ENCODE measurements at regions not wholly inside any gene's neighbourhood (a gene's known extent, or its start where the extent isn't known, plus 50 kb on each side); places are given as distances from the start of the nearest gene placed in this dataset.

DNA sequence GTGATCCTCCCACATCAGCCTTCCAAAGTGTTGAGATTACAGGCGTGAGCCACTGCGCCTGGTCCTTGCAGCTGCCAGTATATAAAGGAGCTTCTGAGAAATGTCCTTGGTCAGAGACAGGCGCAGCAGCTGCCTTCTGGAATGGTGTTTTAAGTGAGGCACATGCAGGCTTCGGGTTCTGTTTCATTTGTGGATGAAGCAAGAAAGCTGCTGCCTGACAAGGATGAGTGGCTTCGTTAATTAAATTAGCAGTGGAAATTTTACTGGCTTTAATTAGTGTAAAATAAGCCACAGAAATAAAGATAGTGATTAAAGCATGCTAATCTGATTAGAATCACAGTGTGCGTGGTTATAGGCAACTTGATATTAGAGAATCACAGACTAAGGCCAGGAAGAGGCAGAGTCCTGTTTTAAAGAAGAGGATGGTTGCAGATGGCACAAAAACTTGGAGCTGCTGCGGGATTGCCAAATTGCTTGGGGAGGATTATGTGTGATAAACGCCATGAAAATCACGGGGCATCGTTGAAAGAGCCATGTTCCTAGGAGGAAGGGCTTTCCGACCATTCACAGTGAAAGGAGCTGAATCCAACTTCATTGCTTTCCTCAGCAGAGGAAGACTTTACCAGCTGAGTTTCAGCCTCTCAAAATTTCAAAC, 348.4 kb upstream of the FAT1 start:
- TF ChIP-seq, protein P1, sequence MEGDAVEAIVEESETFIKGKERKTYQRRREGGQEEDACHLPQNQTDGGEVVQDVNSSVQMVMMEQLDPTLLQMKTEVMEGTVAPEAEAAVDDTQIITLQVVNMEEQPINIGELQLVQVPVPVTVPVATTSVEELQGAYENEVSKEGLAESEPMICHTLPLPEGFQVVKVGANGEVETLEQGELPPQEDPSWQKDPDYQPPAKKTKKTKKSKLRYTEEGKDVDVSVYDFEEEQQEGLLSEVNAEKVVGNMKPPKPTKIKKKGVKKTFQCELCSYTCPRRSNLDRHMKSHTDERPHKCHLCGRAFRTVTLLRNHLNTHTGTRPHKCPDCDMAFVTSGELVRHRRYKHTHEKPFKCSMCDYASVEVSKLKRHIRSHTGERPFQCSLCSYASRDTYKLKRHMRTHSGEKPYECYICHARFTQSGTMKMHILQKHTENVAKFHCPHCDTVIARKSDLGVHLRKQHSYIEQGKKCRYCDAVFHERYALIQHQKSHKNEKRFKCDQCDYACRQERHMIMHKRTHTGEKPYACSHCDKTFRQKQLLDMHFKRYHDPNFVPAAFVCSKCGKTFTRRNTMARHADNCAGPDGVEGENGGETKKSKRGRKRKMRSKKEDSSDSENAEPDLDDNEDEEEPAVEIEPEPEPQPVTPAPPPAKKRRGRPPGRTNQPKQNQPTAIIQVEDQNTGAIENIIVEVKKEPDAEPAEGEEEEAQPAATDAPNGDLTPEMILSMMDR (conservative IDR thresholded peaks at IDR 0.05; ENCODE audit: low read depth, low read length): no peak
- TF ChIP-seq EZH2 (IDR thresholded peaks at IDR 0.05; ENCODE audit: borderline replicate concordance, low read depth, low read length, poor library complexity, severe bottlenecking): no peak
- H3K36me3 ChIP-seq (ENCODE audit: insufficient read depth, low read length, poor library complexity, severe bottlenecking): no peaks in the 10 kb centered on the region
- ChIA-PET POLR2A (ENCODE audit: low non-redundant PET) (interaction anchor here (0.6 kb wide), 1 partner anchor 41 kb away, joined by 3 read pairs; no protein-coding TSS in a partner anchor), CTCF (no interaction called here)
- no peaks in the 10 kb centered on the region for H3K4me1 ChIP-seq (ENCODE audit: insufficient read depth, low read length, poor library complexity, severe bottlenecking)
- DNase-seq (ENCODE audit: low spot score): peak; percentile 6
- peaks cover 85% of the 10 kb centered on the region for H3K27me3 ChIP-seq (replicated peaks; ENCODE audit: insufficient read depth, low read depth, low read length, poor library complexity)
- H3K9me3 ChIP-seq (ENCODE audit: low read depth, low read length, poor library complexity, severe bottlenecking): no peaks in the 10 kb centered on the region
- intact Hi-C loops (cut with micrococcal nuclease; ENCODE audit: unreplicated experiment): no loop called here
- no TSS peak for BruUV-seq (replicated peaks)
- no peak overlapping the region for H3K27ac ChIP-seq (ENCODE audit: low read depth, low read length, poor library complexity, severe bottlenecking)
- no peak overlapping the region for H3K4me3 ChIP-seq (ENCODE audit: low read depth, low read length, poor library complexity, severe bottlenecking)

DNA sequence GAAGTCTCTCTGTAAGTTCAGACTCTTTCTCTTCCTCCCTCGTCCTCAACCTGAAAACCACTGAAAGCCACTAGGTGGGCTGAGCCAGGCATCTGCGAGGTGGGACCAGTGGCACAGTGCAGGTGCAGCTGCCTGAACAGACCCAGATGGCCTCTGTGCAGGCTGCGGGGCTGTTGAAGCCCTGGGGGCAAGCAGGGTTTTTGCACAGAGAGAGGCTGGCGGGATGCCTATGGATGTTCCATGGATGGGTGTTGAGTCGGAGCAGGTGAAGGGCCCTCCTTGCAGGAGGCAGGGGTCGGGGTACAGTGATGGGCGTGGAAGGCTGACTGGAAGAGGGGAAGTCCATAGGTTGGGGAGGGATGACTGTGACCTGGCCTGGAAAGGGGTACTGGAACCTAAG, 350.2 kb upstream of the FAT1 start:
- DNase-seq (ENCODE audit: low spot score): no peak
- CTCF ChIA-PET: no interaction called here
- no TSS peak for BruUV-seq (replicated peaks)

DNA sequence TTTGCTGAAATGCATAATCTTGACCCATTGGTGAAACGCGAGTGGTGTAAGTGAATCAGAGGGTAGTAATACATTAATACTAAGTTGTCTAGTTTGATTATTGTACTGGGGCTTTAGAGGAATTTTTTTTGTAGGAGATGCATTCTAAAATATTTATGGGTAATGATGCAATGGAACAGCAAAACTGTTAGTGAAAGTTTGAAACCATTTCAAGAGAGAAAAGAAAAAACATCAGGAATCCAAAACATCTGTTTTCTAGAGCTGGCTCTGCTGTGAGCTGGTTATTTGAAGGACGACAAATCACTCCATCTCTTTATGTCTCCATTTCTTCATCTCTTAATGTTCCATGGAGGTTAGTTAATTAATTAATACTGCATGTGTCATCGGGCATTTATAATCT, 351.9 kb upstream of the FAT1 start:
- ChIA-PET CTCF (no interaction called here), POLR2A (ENCODE audit: low non-redundant PET) (no interaction called here)
- TF ChIP-seq, protein P1 (conservative IDR thresholded peaks at IDR 0.05; ENCODE audit: low read depth, low read length): no peak
- TF ChIP-seq EZH2 (IDR thresholded peaks at IDR 0.05; ENCODE audit: borderline replicate concordance, low read depth, low read length, poor library complexity, severe bottlenecking): no peak
- no TSS peak for BruUV-seq (replicated peaks)
- H3K36me3 ChIP-seq (ENCODE audit: insufficient read depth, low read length, poor library complexity, severe bottlenecking): no peaks in the 10 kb centered on the region
- H3K27me3 ChIP-seq (replicated peaks; ENCODE audit: insufficient read depth, low read depth, low read length, poor library complexity): peaks cover 92% of the 10 kb centered on the region
- no peak overlapping the region for H3K27ac ChIP-seq (ENCODE audit: low read depth, low read length, poor library complexity, severe bottlenecking)
- H3K4me1 ChIP-seq (ENCODE audit: insufficient read depth, low read length, poor library complexity, severe bottlenecking): no peaks in the 10 kb centered on the region
- no peak for DNase-seq (ENCODE audit: low spot score)
- intact Hi-C loops (cut with micrococcal nuclease; ENCODE audit: unreplicated experiment): no loop called here
- no peak overlapping the region for H3K4me3 ChIP-seq (ENCODE audit: low read depth, low read length, poor library complexity, severe bottlenecking)
- H3K9me3 ChIP-seq (ENCODE audit: low read depth, low read length, poor library complexity, severe bottlenecking): no peaks in the 10 kb centered on the region

More for the DNA sequence above, 350.2 kb upstream of the FAT1 start:
- no peaks in the 10 kb centered on the region for H3K9me3 ChIP-seq (ENCODE audit: low read depth, low read length, poor library complexity, severe bottlenecking)
- H3K36me3 ChIP-seq (ENCODE audit: insufficient read depth, low read length, poor library complexity, severe bottlenecking): no peaks in the 10 kb centered on the region
- intact Hi-C loops (cut with micrococcal nuclease; ENCODE audit: unreplicated experiment): no loop called here
- H3K27ac ChIP-seq (ENCODE audit: low read depth, low read length, poor library complexity, severe bottlenecking): no peak overlapping the region
- TF ChIP-seq, protein P1 (conservative IDR thresholded peaks at IDR 0.05; ENCODE audit: low read depth, low read length): no peak
- no peak for TF ChIP-seq EZH2 (IDR thresholded peaks at IDR 0.05; ENCODE audit: borderline replicate concordance, low read depth, low read length, poor library complexity, severe bottlenecking)
- peaks cover 96% of the 10 kb centered on the region for H3K27me3 ChIP-seq (replicated peaks; ENCODE audit: insufficient read depth, low read depth, low read length, poor library complexity)
- no peaks in the 10 kb centered on the region for H3K4me1 ChIP-seq (ENCODE audit: insufficient read depth, low read length, poor library complexity, severe bottlenecking)
- H3K4me3 ChIP-seq (ENCODE audit: low read depth, low read length, poor library complexity, severe bottlenecking): no peak overlapping the region
- POLR2A ChIA-PET (ENCODE audit: low non-redundant PET): no interaction called here

Measured in A673 (cell line).